ENCODE measurements at regions not wholly inside any gene's neighbourhood (a gene's known extent, or its start where the extent isn't known, plus 50 kb on each side); places are given as distances from the start of the nearest gene placed in this dataset.
A peak's percentile ranks its signal among the peaks of the same experiment; 100 is the strongest.

GRCh38 chr4:31408121-31408520 is 688.0 kb downstream of the PCDH7 start:
- Histone ChIP-seq H3K36me3 (ENCODE audit: control insufficient read depth in 1 of 2, insufficient read depth in 2 of 2, low read depth in 1 of 2, low read length in 2 of 2) (no peaks in the 10 kb centered on the region), H3K27me3 (ENCODE audit: control insufficient read depth in 1 of 2, insufficient read depth in 1 of 2, low read length in 2 of 2) (no peaks in the 10 kb centered on the region), H3K79me1 (replicated peaks; ENCODE audit: low read length, poor library complexity, severe bottlenecking) (no peaks in the 10 kb centered on the region), H3K18ac (ENCODE audit: low read depth in 1 of 2, low read length in 2 of 2) (no peak overlapping the region), H2BK5ac (ENCODE audit: low read depth, low read length, poor library complexity, severe bottlenecking) (no peak overlapping the region), H2AK5ac (ENCODE audit: low read length, severe bottlenecking) (no peak overlapping the region), H3K14ac (ENCODE audit: low read length in 2 of 2) (no peak overlapping the region), H2BK15ac (ENCODE audit: low read depth, poor library complexity, severe bottlenecking) (no peak overlapping the region), H3K23ac (ENCODE audit: low read length in 2 of 2) (no peak overlapping the region), H3K4ac (ENCODE audit: low read depth in 1 of 2, low read length in 2 of 2) (no peak overlapping the region), H3K4me3 (ENCODE audit: insufficient read depth in 1 of 2, low read depth in 1 of 2, low read length in 2 of 2) (no peak overlapping the region), H3K27ac (ENCODE audit: low read length, poor library complexity, severe bottlenecking) (no peak overlapping the region), H2BK120ac (ENCODE audit: low read depth, low read length) (no peak overlapping the region), H3K9ac (ENCODE audit: low read length) (no peak overlapping the region), H3K4me1 (ENCODE audit: control insufficient read depth, insufficient read depth, low read depth, low read length) (no peaks in the 10 kb centered on the region), H4K91ac (ENCODE audit: low read length) (no peak overlapping the region), H2AFZ (ENCODE audit: low read depth, low read length) (no peak overlapping the region), H3K4me2 (ENCODE audit: low read length, poor library complexity, severe bottlenecking) (no peak overlapping the region), H4K8ac (ENCODE audit: low read length) (no peak overlapping the region), H3K9me3 (ENCODE audit: control insufficient read depth, low read length) (no peaks in the 10 kb centered on the region), H2BK12ac (ENCODE audit: low read length in 2 of 2) (no peak overlapping the region)
- no peak for DNase-seq
- WGBS = 97% methylated on average over 2 of the region's 3 CpGs

GRCh38 chr4:31411565-31411964 is 691.4 kb downstream of the PCDH7 start:
- Histone ChIP-seq H2AK5ac (ENCODE audit: low read length, severe bottlenecking) (no peak overlapping the region), H2BK12ac (ENCODE audit: low read length in 2 of 2) (no peak overlapping the region), H4K8ac (ENCODE audit: low read length) (no peak overlapping the region), H3K4me3 (ENCODE audit: insufficient read depth in 1 of 2, low read depth in 1 of 2, low read length in 2 of 2) (no peak overlapping the region), H2BK15ac (ENCODE audit: low read depth, poor library complexity, severe bottlenecking) (no peak overlapping the region), H2AFZ (ENCODE audit: low read depth, low read length) (no peak overlapping the region), H3K4ac (ENCODE audit: low read depth in 1 of 2, low read length in 2 of 2) (no peak overlapping the region), H3K4me2 (ENCODE audit: low read length, poor library complexity, severe bottlenecking) (no peak overlapping the region), H3K4me1 (ENCODE audit: control insufficient read depth, insufficient read depth, low read depth, low read length) (no peaks in the 10 kb centered on the region), H3K18ac (ENCODE audit: low read depth in 1 of 2, low read length in 2 of 2) (no peak overlapping the region), H3K36me3 (ENCODE audit: control insufficient read depth in 1 of 2, insufficient read depth in 2 of 2, low read depth in 1 of 2, low read length in 2 of 2) (no peaks in the 10 kb centered on the region), H2BK120ac (ENCODE audit: low read depth, low read length) (no peak overlapping the region), H3K27me3 (ENCODE audit: control insufficient read depth in 1 of 2, insufficient read depth in 1 of 2, low read length in 2 of 2) (no peaks in the 10 kb centered on the region), H4K91ac (ENCODE audit: low read length) (no peak overlapping the region), H2BK5ac (ENCODE audit: low read depth, low read length, poor library complexity, severe bottlenecking) (no peak overlapping the region), H3K9ac (ENCODE audit: low read length) (no peak overlapping the region), H3K27ac (ENCODE audit: low read length, poor library complexity, severe bottlenecking) (no peak overlapping the region), H3K79me1 (replicated peaks; ENCODE audit: low read length, poor library complexity, severe bottlenecking) (no peaks in the 10 kb centered on the region), H3K9me3 (ENCODE audit: control insufficient read depth, low read length) (no peaks in the 10 kb centered on the region), H3K14ac (ENCODE audit: low read length in 2 of 2) (no peak overlapping the region), H3K23ac (ENCODE audit: low read length in 2 of 2) (no peak overlapping the region)
- WGBS = no CpG with 5 or more reads among the region's 1 CpG
- DNase-seq = no peak

GRCh38 chr4:31415629-31416028 is 695.5 kb downstream of the PCDH7 start:
- no peak overlapping the region for H3K27ac ChIP-seq (ENCODE audit: low read length, poor library complexity, severe bottlenecking)
- H3K79me1 ChIP-seq (replicated peaks; ENCODE audit: low read length, poor library complexity, severe bottlenecking) = no peaks in the 10 kb centered on the region
- H3K27me3 ChIP-seq (ENCODE audit: control insufficient read depth in 1 of 2, insufficient read depth in 1 of 2, low read length in 2 of 2) = no peaks in the 10 kb centered on the region
- H4K91ac ChIP-seq (ENCODE audit: low read length) = no peak overlapping the region
- H3K23ac ChIP-seq (ENCODE audit: low read length in 2 of 2) = no peak overlapping the region
- no peaks in the 10 kb centered on the region for H3K9me3 ChIP-seq (ENCODE audit: control insufficient read depth, low read length)
- no peak overlapping the region for H2AFZ ChIP-seq (ENCODE audit: low read depth, low read length)
- H3K4me2 ChIP-seq (ENCODE audit: low read length, poor library complexity, severe bottlenecking) = no peak overlapping the region
- no peak overlapping the region for H3K4ac ChIP-seq (ENCODE audit: low read depth in 1 of 2, low read length in 2 of 2)
- no peak overlapping the region for H3K9ac ChIP-seq (ENCODE audit: low read length)
- H3K4me3 ChIP-seq (ENCODE audit: insufficient read depth in 1 of 2, low read depth in 1 of 2, low read length in 2 of 2) = no peak overlapping the region
- DNase-seq = no peak
- no peak overlapping the region for H3K14ac ChIP-seq (ENCODE audit: low read length in 2 of 2)
- H4K8ac ChIP-seq (ENCODE audit: low read length) = no peak overlapping the region
- no peaks in the 10 kb centered on the region for H3K4me1 ChIP-seq (ENCODE audit: control insufficient read depth, insufficient read depth, low read depth, low read length)
- no peaks in the 10 kb centered on the region for H3K36me3 ChIP-seq (ENCODE audit: control insufficient read depth in 1 of 2, insufficient read depth in 2 of 2, low read depth in 1 of 2, low read length in 2 of 2)
- no peak overlapping the region for H2BK15ac ChIP-seq (ENCODE audit: low read depth, poor library complexity, severe bottlenecking)
- H2AK5ac ChIP-seq (ENCODE audit: low read length, severe bottlenecking) = no peak overlapping the region
- 100% methylated on average over 2 of the region's 3 CpGs for WGBS
- no peak overlapping the region for H3K18ac ChIP-seq (ENCODE audit: low read depth in 1 of 2, low read length in 2 of 2)
- no peak overlapping the region for H2BK12ac ChIP-seq (ENCODE audit: low read length in 2 of 2)
- H2BK120ac ChIP-seq (ENCODE audit: low read depth, low read length) = no peak overlapping the region
- no peak overlapping the region for H2BK5ac ChIP-seq (ENCODE audit: low read depth, low read length, poor library complexity, severe bottlenecking)

GRCh38 chr4:31416498-31416897 is 696.3 kb downstream of the PCDH7 start:
- no peak overlapping the region for H2BK120ac ChIP-seq (ENCODE audit: low read depth, low read length)
- H3K23ac ChIP-seq (ENCODE audit: low read length in 2 of 2) = no peak overlapping the region
- no peak overlapping the region for H3K9ac ChIP-seq (ENCODE audit: low read length)
- H3K4me3 ChIP-seq (ENCODE audit: insufficient read depth in 1 of 2, low read depth in 1 of 2, low read length in 2 of 2) = no peak overlapping the region
- H3K4ac ChIP-seq (ENCODE audit: low read depth in 1 of 2, low read length in 2 of 2) = no peak overlapping the region
- peak overlapping the region; percentile 42 for H2AFZ ChIP-seq (ENCODE audit: low read depth, low read length)
- H3K27ac ChIP-seq (ENCODE audit: low read length, poor library complexity, severe bottlenecking) = no peak overlapping the region
- H3K36me3 ChIP-seq (ENCODE audit: control insufficient read depth in 1 of 2, insufficient read depth in 2 of 2, low read depth in 1 of 2, low read length in 2 of 2) = no peaks in the 10 kb centered on the region
- H4K91ac ChIP-seq (ENCODE audit: low read length) = no peak overlapping the region
- H4K8ac ChIP-seq (ENCODE audit: low read length) = no peak overlapping the region
- H3K18ac ChIP-seq (ENCODE audit: low read depth in 1 of 2, low read length in 2 of 2) = no peak overlapping the region
- H2BK12ac ChIP-seq (ENCODE audit: low read length in 2 of 2) = no peak overlapping the region
- H3K14ac ChIP-seq (ENCODE audit: low read length in 2 of 2) = no peak overlapping the region
- no peak for DNase-seq
- no peak overlapping the region for H2BK5ac ChIP-seq (ENCODE audit: low read depth, low read length, poor library complexity, severe bottlenecking)
- no peaks in the 10 kb centered on the region for H3K9me3 ChIP-seq (ENCODE audit: control insufficient read depth, low read length)
- H3K79me1 ChIP-seq (replicated peaks; ENCODE audit: low read length, poor library complexity, severe bottlenecking) = no peaks in the 10 kb centered on the region
- 90% methylated on average over 7 of the region's 7 CpGs for WGBS
- H3K27me3 ChIP-seq (ENCODE audit: control insufficient read depth in 1 of 2, insufficient read depth in 1 of 2, low read length in 2 of 2) = no peaks in the 10 kb centered on the region
- H2BK15ac ChIP-seq (ENCODE audit: low read depth, poor library complexity, severe bottlenecking) = no peak overlapping the region
- no peaks in the 10 kb centered on the region for H3K4me1 ChIP-seq (ENCODE audit: control insufficient read depth, insufficient read depth, low read depth, low read length)
- no peak overlapping the region for H2AK5ac ChIP-seq (ENCODE audit: low read length, severe bottlenecking)
- H3K4me2 ChIP-seq (ENCODE audit: low read length, poor library complexity, severe bottlenecking) = no peak overlapping the region
